ENCODE measurements at regions not wholly inside any gene's neighbourhood (a gene's known extent, or its start where the extent isn't known, plus 50 kb on each side); places are given as distances from the start of the nearest gene placed in this dataset.

DNA sequence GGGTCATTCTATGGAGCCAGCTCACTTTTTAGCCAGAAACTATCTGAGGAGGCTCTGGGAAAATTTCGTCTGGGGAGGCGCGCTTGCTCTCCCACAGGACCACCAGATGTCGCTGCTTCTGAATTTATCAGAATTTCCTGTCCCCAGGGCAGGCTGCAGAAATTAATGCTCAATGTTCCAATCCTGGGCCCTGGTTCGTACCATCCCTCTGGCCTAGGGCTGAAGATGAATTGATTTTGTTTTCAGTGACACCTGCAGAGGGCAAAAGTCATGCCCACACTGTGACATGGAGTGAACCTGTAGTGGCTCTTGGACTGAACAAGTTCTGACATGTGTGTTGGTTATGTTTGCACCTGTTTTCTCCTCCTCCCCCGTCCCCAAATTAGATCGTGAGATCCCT is 482.6 kb downstream of the NPIPA7 start:
- TF ChIP-seq, protein P1, sequence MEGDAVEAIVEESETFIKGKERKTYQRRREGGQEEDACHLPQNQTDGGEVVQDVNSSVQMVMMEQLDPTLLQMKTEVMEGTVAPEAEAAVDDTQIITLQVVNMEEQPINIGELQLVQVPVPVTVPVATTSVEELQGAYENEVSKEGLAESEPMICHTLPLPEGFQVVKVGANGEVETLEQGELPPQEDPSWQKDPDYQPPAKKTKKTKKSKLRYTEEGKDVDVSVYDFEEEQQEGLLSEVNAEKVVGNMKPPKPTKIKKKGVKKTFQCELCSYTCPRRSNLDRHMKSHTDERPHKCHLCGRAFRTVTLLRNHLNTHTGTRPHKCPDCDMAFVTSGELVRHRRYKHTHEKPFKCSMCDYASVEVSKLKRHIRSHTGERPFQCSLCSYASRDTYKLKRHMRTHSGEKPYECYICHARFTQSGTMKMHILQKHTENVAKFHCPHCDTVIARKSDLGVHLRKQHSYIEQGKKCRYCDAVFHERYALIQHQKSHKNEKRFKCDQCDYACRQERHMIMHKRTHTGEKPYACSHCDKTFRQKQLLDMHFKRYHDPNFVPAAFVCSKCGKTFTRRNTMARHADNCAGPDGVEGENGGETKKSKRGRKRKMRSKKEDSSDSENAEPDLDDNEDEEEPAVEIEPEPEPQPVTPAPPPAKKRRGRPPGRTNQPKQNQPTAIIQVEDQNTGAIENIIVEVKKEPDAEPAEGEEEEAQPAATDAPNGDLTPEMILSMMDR (conservative IDR thresholded peaks at IDR 0.05 in 1 of 2, IDR thresholded peaks at IDR 0.05 in 1 of 2; ENCODE audit: low read depth in 1 of 2, low read length in 2 of 2) = peak; percentile 57 to 60
- no peak for TF ChIP-seq EZH2 (IDR thresholded peaks at IDR 0.05; ENCODE audit: low read length, missing control alignments)
